ENCODE measurements at regions not wholly inside any gene's neighbourhood (a gene's known extent, or its start where the extent isn't known, plus 50 kb on each side); places are given as distances from the start of the nearest gene placed in this dataset.
"Not testable (repeated sequence)": the region's sequence is repeated elsewhere in the genome, so short reads cannot be mapped to it uniquely, and the experiment has no call there.

GRCh38 chr11:34797497-34797896 lies 118.7 kb downstream of the APIP start:
- H3K27me3 ChIP-seq (ENCODE audit: control insufficient read depth in 1 of 2, insufficient read depth in 2 of 2, low read length in 2 of 2); H3K27ac ChIP-seq (ENCODE audit: low read depth, low read length); H3K9me3 ChIP-seq (ENCODE audit: control insufficient read depth in 1 of 2, low read length in 2 of 2); H3K9ac ChIP-seq (ENCODE audit: low read depth in 1 of 2, low read length in 2 of 2); H3K4me3 ChIP-seq (ENCODE audit: low read depth in 1 of 2, low read length in 2 of 2); H3K36me3 ChIP-seq (ENCODE audit: control insufficient read depth in 1 of 2, insufficient read depth in 2 of 2, low read length in 2 of 2); H3K4me1 ChIP-seq (ENCODE audit: control insufficient read depth in 1 of 2, insufficient read depth in 2 of 2, low read length in 2 of 2): not testable (repeated sequence)

GRCh38 chr11:34795641-34796040 lies 120.5 kb downstream of the APIP start:
- Histone ChIP-seq H3K9me3 (ENCODE audit: control insufficient read depth in 1 of 2, low read length in 2 of 2) (peaks cover 0 to 4% of the 10 kb centered on the region in 2 donors), H3K4me3 (ENCODE audit: low read depth in 1 of 2, low read length in 2 of 2) (no peak overlapping the region), H3K27me3 (ENCODE audit: control insufficient read depth in 1 of 2, insufficient read depth in 2 of 2, low read length in 2 of 2) (no peaks in the 10 kb centered on the region), H3K4me1 (ENCODE audit: control insufficient read depth in 1 of 2, insufficient read depth in 2 of 2, low read length in 2 of 2) (peaks cover 0 to 19% of the 10 kb centered on the region in 2 donors), H3K9ac (ENCODE audit: low read depth in 1 of 2, low read length in 2 of 2) (no peak overlapping the region), H3K27ac (ENCODE audit: low read depth, low read length) (no peak overlapping the region), H3K36me3 (ENCODE audit: control insufficient read depth in 1 of 2, insufficient read depth in 2 of 2, low read length in 2 of 2) (no peaks in the 10 kb centered on the region)

- no peaks in the 10 kb centered on the region for H3K27me3 ChIP-seq (ENCODE audit: control insufficient read depth in 1 of 2, insufficient read depth in 2 of 2, low read length in 2 of 2)
- H3K4me3 ChIP-seq (ENCODE audit: low read depth in 1 of 2, low read length in 2 of 2) = no peak overlapping the region
- peaks cover 0 to 19% of the 10 kb centered on the region in 2 donors for H3K4me1 ChIP-seq (ENCODE audit: control insufficient read depth in 1 of 2, insufficient read depth in 2 of 2, low read length in 2 of 2)
- no peak overlapping the region for H3K9ac ChIP-seq (ENCODE audit: low read depth in 1 of 2, low read length in 2 of 2)
- H3K36me3 ChIP-seq (ENCODE audit: control insufficient read depth in 1 of 2, insufficient read depth in 2 of 2, low read length in 2 of 2) = no peaks in the 10 kb centered on the region
- H3K27ac ChIP-seq (ENCODE audit: low read depth, low read length) = no peak overlapping the region
- peaks cover 0 to 5% of the 10 kb centered on the region in 2 donors for H3K9me3 ChIP-seq (ENCODE audit: control insufficient read depth in 1 of 2, low read length in 2 of 2)
Measured at GRCh38 chr11:34794696-34795095, 121.5 kb downstream of the APIP start.

- Histone ChIP-seq H3K36me3 (ENCODE audit: control insufficient read depth in 1 of 2, insufficient read depth in 2 of 2, low read length in 2 of 2) (no peaks in the 10 kb centered on the region), H3K4me3 (ENCODE audit: low read depth in 1 of 2, low read length in 2 of 2) (no peak overlapping the region), H3K27ac (ENCODE audit: low read depth, low read length) (no peak overlapping the region)
Measured at GRCh38 chr11:34793666-34794065, 122.5 kb downstream of the APIP start.

GRCh38 chr11:34792814-34793258 lies 123.3 kb downstream of the APIP start:
- no peak overlapping the region for H3K27ac ChIP-seq (ENCODE audit: low read depth, low read length)
- no peaks in the 10 kb centered on the region for H3K27me3 ChIP-seq (ENCODE audit: control insufficient read depth in 1 of 2, insufficient read depth in 2 of 2, low read length in 2 of 2)
- H3K4me3 ChIP-seq (ENCODE audit: low read depth in 1 of 2, low read length in 2 of 2) = no peak overlapping the region
- peaks cover 0 to 5% of the 10 kb centered on the region in 2 donors for H3K9me3 ChIP-seq (ENCODE audit: control insufficient read depth in 1 of 2, low read length in 2 of 2)
- H3K36me3 ChIP-seq (ENCODE audit: control insufficient read depth in 1 of 2, insufficient read depth in 2 of 2, low read length in 2 of 2) = no peaks in the 10 kb centered on the region
- H3K9ac ChIP-seq (ENCODE audit: low read depth in 1 of 2, low read length in 2 of 2) = no peak overlapping the region
- peaks cover 0 to 19% of the 10 kb centered on the region in 2 donors for H3K4me1 ChIP-seq (ENCODE audit: control insufficient read depth in 1 of 2, insufficient read depth in 2 of 2, low read length in 2 of 2)

More at GRCh38 chr11:34793666-34794065, 122.5 kb downstream of the APIP start:
- Histone ChIP-seq H3K27me3 (ENCODE audit: control insufficient read depth in 1 of 2, insufficient read depth in 2 of 2, low read length in 2 of 2) (no peaks in the 10 kb centered on the region), H3K9ac (ENCODE audit: low read depth in 1 of 2, low read length in 2 of 2) (no peak overlapping the region), H3K4me1 (ENCODE audit: control insufficient read depth in 1 of 2, insufficient read depth in 2 of 2, low read length in 2 of 2) (peaks cover 0 to 19% of the 10 kb centered on the region in 2 donors), H3K9me3 (ENCODE audit: control insufficient read depth in 1 of 2, low read length in 2 of 2) (peaks cover 0 to 5% of the 10 kb centered on the region in 2 donors)

GRCh38 chr11:34791780-34792542 lies 124.2 kb downstream of the APIP start:
- H3K9me3 ChIP-seq (ENCODE audit: control insufficient read depth in 1 of 2, low read length in 2 of 2) = peaks cover 0 to 5% of the 10 kb centered on the region in 2 donors
- H3K36me3 ChIP-seq (ENCODE audit: control insufficient read depth in 1 of 2, insufficient read depth in 2 of 2, low read length in 2 of 2) = no peaks in the 10 kb centered on the region
- H3K4me1 ChIP-seq (ENCODE audit: control insufficient read depth in 1 of 2, insufficient read depth in 2 of 2, low read length in 2 of 2) = peaks cover 0 to 19% of the 10 kb centered on the region in 2 donors
- no peak overlapping the region for H3K27ac ChIP-seq (ENCODE audit: low read depth, low read length)
- H3K9ac ChIP-seq (ENCODE audit: low read depth in 1 of 2, low read length in 2 of 2) = no peak overlapping the region
- no peak overlapping the region for H3K4me3 ChIP-seq (ENCODE audit: low read depth in 1 of 2, low read length in 2 of 2)
- no peaks in the 10 kb centered on the region for H3K27me3 ChIP-seq (ENCODE audit: control insufficient read depth in 1 of 2, insufficient read depth in 2 of 2, low read length in 2 of 2)

- Histone ChIP-seq H3K27me3 (ENCODE audit: control insufficient read depth in 1 of 2, insufficient read depth in 2 of 2, low read length in 2 of 2) (no peaks in the 10 kb centered on the region), H3K9ac (ENCODE audit: low read depth in 1 of 2, low read length in 2 of 2) (no peak overlapping the region), H3K36me3 (ENCODE audit: control insufficient read depth in 1 of 2, insufficient read depth in 2 of 2, low read length in 2 of 2) (no peaks in the 10 kb centered on the region), H3K4me1 (ENCODE audit: control insufficient read depth in 1 of 2, insufficient read depth in 2 of 2, low read length in 2 of 2) (peaks cover 0 to 19% of the 10 kb centered on the region in 2 donors), H3K4me3 (ENCODE audit: low read depth in 1 of 2, low read length in 2 of 2) (no peak overlapping the region), H3K27ac (ENCODE audit: low read depth, low read length) (no peak overlapping the region), H3K9me3 (ENCODE audit: control insufficient read depth in 1 of 2, low read length in 2 of 2) (peaks cover 0 to 5% of the 10 kb centered on the region in 2 donors)
Measured at GRCh38 chr11:34790620-34791019, 125.6 kb downstream of the APIP start.

- H3K4me3 ChIP-seq (ENCODE audit: low read depth in 1 of 2, low read length in 2 of 2) = no peak overlapping the region
- H3K9ac ChIP-seq (ENCODE audit: low read depth in 1 of 2, low read length in 2 of 2) = no peak overlapping the region
- H3K9me3 ChIP-seq (ENCODE audit: control insufficient read depth in 1 of 2, low read length in 2 of 2) = peaks cover 0 to 5% of the 10 kb centered on the region in 2 donors
- no peaks in the 10 kb centered on the region for H3K36me3 ChIP-seq (ENCODE audit: control insufficient read depth in 1 of 2, insufficient read depth in 2 of 2, low read length in 2 of 2)
- no peaks in the 10 kb centered on the region for H3K27me3 ChIP-seq (ENCODE audit: control insufficient read depth in 1 of 2, insufficient read depth in 2 of 2, low read length in 2 of 2)
- H3K4me1 ChIP-seq (ENCODE audit: control insufficient read depth in 1 of 2, insufficient read depth in 2 of 2, low read length in 2 of 2) = peaks cover 0 to 19% of the 10 kb centered on the region in 2 donors
- no peak overlapping the region for H3K27ac ChIP-seq (ENCODE audit: low read depth, low read length)
Measured at GRCh38 chr11:34789196-34789834, 126.9 kb downstream of the APIP start.

GRCh38 chr11:34788642-34789041 lies 127.5 kb downstream of the APIP start:
- no peak overlapping the region for H3K27ac ChIP-seq (ENCODE audit: low read depth, low read length)
- peaks cover 0 to 19% of the 10 kb centered on the region in 2 donors for H3K4me1 ChIP-seq (ENCODE audit: control insufficient read depth in 1 of 2, insufficient read depth in 2 of 2, low read length in 2 of 2)
- no peak overlapping the region for H3K4me3 ChIP-seq (ENCODE audit: low read depth in 1 of 2, low read length in 2 of 2)
- H3K27me3 ChIP-seq (ENCODE audit: control insufficient read depth in 1 of 2, insufficient read depth in 2 of 2, low read length in 2 of 2) = no peaks in the 10 kb centered on the region
- H3K9me3 ChIP-seq (ENCODE audit: control insufficient read depth in 1 of 2, low read length in 2 of 2) = peaks cover 0 to 5% of the 10 kb centered on the region in 2 donors
- no peak overlapping the region for H3K9ac ChIP-seq (ENCODE audit: low read depth in 1 of 2, low read length in 2 of 2)
- no peaks in the 10 kb centered on the region for H3K36me3 ChIP-seq (ENCODE audit: control insufficient read depth in 1 of 2, insufficient read depth in 2 of 2, low read length in 2 of 2)

- Histone ChIP-seq H3K27me3 (ENCODE audit: control insufficient read depth in 1 of 2, insufficient read depth in 2 of 2, low read length in 2 of 2) (no peaks in the 10 kb centered on the region), H3K9me3 (ENCODE audit: control insufficient read depth in 1 of 2, low read length in 2 of 2) (peaks cover 0 to 5% of the 10 kb centered on the region in 2 donors), H3K9ac (ENCODE audit: low read depth in 1 of 2, low read length in 2 of 2) (no peak overlapping the region), H3K36me3 (ENCODE audit: control insufficient read depth in 1 of 2, insufficient read depth in 2 of 2, low read length in 2 of 2) (no peaks in the 10 kb centered on the region), H3K4me1 (ENCODE audit: control insufficient read depth in 1 of 2, insufficient read depth in 2 of 2, low read length in 2 of 2) (peaks cover 0 to 17% of the 10 kb centered on the region in 2 donors), H3K4me3 (ENCODE audit: low read depth in 1 of 2, low read length in 2 of 2) (no peak overlapping the region), H3K27ac (ENCODE audit: low read depth, low read length) (no peak overlapping the region)
Measured at GRCh38 chr11:34787895-34788294, 128.3 kb downstream of the APIP start.
